IMR-90 (cell line): ENCODE measurements at regions not wholly inside any gene's neighbourhood (a gene's known extent, or its start where the extent isn't known, plus 50 kb on each side); places are given as distances from the start of the nearest gene placed in this dataset.

ENCODE experiments used
- CTCF ChIP-seq: conservative IDR thresholded peaks from 2 replicates; pipeline ENCODE4 v1.5.1; 2012; ENCODE audit warnings: mild to moderate bottlenecking, low read depth, low read length, improper control_type of control experiment
- POLR2A ChIP-seq: IDR thresholded peaks from 2 replicates; pipeline ENCODE4 v1.6.1; 2012; ENCODE audit warnings: mild to moderate bottlenecking, low read depth, low read length

GRCh38 chr2:147223119-147223518, 621.7 kb upstream of the ACVR2A start:
- TF ChIP-seq POLR2A (no peak), CTCF (no peak)
